Fibroblast of villous mesenchyme (primary cell): ENCODE measurements at regions not wholly inside any gene's neighbourhood (a gene's known extent, or its start where the extent isn't known, plus 50 kb on each side); places are given as distances from the start of the nearest gene placed in this dataset.

Experiments
- DNase-seq: peaks from one replicate; pipeline ENCODE4 v3.0.0-alpha.2; 2010; ENCODE audit warnings: low read depth
- H3K4me3 ChIP-seq: 2 replicates; pipeline ENCODE4 v1.5.1; 2011; ENCODE audit warnings: low read depth, mild to moderate bottlenecking, low read length
- CTCF ChIP-seq: IDR thresholded peaks from 2 replicates; pipeline ENCODE4 v1.5.1; 2012; ENCODE audit warnings: low read depth, mild to moderate bottlenecking, low read length; ENCODE audit not compliant: insufficient read depth

GRCh38 chr2:234827096-234827860, 124.5 kb upstream of the SH3BP4 start:
- no peak for TF ChIP-seq CTCF
- H3K4me3 ChIP-seq = no peak overlapping the region
- peak; percentile 34 for DNase-seq

- peak; percentile 68 for DNase-seq
- no peak overlapping the region for H3K4me3 ChIP-seq
- TF ChIP-seq CTCF = no peak
These were observed 125.1 kb upstream of the SH3BP4 start for GRCh38 chr2:234826681-234827080.

GRCh38 chr2:234825616-234826015, 126.2 kb upstream of the SH3BP4 start:
- no peak for DNase-seq
- no peak overlapping the region for H3K4me3 ChIP-seq
- TF ChIP-seq CTCF = no peak

GRCh38 chr2:234823877-234824376, 127.9 kb upstream of the SH3BP4 start:
- no peak for TF ChIP-seq CTCF
- H3K4me3 ChIP-seq = no peak overlapping the region
- peak; percentile 85 for DNase-seq

- no peak overlapping the region for H3K4me3 ChIP-seq
- DNase-seq = no peak
- no peak for TF ChIP-seq CTCF
These were observed 128.5 kb upstream of the SH3BP4 start for GRCh38 chr2:234823196-234823876.

GRCh38 chr2:234821946-234822475, 129.8 kb upstream of the SH3BP4 start:
- TF ChIP-seq CTCF = no peak
- DNase-seq = no peak
- H3K4me3 ChIP-seq = no peak overlapping the region
